ENCODE measurements at regions not wholly inside any gene's neighbourhood (a gene's known extent, or its start where the extent isn't known, plus 50 kb on each side); places are given as distances from the start of the nearest gene placed in this dataset.

DNA sequence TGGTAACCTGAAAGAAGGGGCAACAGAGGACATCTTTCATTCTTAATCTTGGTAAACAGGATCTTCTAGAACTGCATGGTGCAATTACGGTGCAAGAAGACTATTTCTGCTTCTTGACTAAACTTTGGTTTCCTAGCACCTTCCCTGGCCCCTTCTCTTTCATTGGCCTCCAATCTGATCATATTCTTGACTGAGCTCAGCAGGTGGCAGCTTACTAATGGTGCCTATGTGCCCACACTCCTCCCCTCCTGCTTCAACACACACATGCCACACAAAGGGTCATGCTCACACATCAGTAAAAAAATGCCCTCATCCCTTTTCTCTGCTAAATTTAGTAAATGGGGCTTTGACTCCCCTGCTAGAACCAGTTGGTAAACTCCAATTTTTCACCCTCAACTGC, 400.5 kb upstream of the MAOA start:
- no peak for TF ChIP-seq TAF1 (conservative IDR thresholded peaks at IDR 0.05)
- TF ChIP-seq, protein P1, sequence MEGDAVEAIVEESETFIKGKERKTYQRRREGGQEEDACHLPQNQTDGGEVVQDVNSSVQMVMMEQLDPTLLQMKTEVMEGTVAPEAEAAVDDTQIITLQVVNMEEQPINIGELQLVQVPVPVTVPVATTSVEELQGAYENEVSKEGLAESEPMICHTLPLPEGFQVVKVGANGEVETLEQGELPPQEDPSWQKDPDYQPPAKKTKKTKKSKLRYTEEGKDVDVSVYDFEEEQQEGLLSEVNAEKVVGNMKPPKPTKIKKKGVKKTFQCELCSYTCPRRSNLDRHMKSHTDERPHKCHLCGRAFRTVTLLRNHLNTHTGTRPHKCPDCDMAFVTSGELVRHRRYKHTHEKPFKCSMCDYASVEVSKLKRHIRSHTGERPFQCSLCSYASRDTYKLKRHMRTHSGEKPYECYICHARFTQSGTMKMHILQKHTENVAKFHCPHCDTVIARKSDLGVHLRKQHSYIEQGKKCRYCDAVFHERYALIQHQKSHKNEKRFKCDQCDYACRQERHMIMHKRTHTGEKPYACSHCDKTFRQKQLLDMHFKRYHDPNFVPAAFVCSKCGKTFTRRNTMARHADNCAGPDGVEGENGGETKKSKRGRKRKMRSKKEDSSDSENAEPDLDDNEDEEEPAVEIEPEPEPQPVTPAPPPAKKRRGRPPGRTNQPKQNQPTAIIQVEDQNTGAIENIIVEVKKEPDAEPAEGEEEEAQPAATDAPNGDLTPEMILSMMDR (IDR thresholded peaks at IDR 0.05; ENCODE audit: low read depth, low read length, missing input control), result no peak
- no peak for TF ChIP-seq GABPA (IDR thresholded peaks at IDR 0.05 in 1 of 2, conservative IDR thresholded peaks at IDR 0.05 in 1 of 2)
- TF ChIP-seq, protein P2, sequence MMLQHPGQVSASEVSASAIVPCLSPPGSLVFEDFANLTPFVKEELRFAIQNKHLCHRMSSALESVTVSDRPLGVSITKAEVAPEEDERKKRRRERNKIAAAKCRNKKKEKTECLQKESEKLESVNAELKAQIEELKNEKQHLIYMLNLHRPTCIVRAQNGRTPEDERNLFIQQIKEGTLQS (IDR thresholded peaks at IDR 0.05), result no peak
- no peak for TF ChIP-seq SP1 (IDR thresholded peaks at IDR 0.05)

All from liver (tissue), 3 donors.